ENCODE measurements at regions not wholly inside any gene's neighbourhood (a gene's known extent, or its start where the extent isn't known, plus 50 kb on each side); places are given as distances from the start of the nearest gene placed in this dataset.
"Not testable (repeated sequence)": the region's sequence is repeated elsewhere in the genome, so short reads cannot be mapped to it uniquely, and the experiment has no call there.

DNA sequence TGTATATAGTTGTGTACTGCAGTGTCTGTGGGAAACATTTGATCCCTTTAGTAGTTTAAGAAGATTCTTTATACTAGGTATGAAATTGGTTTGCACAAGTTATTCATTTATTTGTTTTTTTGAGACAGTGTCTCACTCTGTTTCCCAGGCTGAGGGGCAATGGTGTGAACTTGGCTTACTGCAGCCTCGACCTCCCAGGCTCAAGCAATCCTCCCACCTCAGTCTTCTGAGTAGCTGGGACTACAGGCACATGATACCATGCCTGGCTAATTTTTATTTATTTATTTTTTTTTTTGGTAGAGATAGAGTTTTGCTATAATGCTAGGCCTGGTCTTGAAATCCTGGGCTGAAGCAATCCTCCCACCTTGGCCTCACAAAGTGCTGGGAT is 209.4 kb downstream of the RASSF9 start:
- no peak for DNase-seq

DNA sequence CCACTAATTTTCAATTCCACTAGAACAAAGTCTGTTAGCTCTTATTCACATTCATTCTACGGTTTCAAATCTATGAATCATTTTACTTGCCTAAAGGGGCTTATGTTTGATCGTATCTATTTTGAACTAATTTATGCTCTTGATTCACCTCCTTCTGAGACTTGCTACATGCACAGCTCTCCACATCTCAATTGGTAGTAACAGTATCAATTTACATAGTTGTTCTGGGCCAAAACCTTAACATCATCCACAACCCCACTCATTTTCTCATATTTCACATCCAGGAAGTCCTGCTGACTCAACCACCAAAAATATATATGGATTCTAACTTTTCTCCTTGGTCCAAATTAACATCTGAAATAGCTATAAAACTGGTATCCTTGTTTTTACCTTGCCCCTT is 208.6 kb downstream of the RASSF9 start:
- DNase-seq, result no peak

DNA sequence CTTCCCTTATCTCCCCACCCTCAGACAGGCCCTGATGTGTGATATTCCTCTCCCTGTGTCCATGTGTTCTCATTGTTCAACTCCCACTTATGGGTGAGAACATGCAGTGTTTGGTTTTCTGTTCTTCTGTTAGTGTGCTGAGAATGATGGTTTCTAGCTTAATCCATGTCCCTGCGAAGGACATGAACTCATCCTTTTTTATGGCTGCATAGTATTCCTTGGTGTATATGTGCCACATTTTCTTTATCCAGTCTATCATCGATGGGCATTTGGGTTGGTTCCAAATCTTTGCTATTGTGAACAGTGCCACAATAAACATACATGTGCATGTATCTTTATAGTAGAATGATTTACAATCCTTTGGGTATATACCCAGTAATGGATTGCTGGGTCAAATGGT is 207.6 kb downstream of the RASSF9 start:
- DNase-seq, result not testable (repeated sequence)

DNA sequence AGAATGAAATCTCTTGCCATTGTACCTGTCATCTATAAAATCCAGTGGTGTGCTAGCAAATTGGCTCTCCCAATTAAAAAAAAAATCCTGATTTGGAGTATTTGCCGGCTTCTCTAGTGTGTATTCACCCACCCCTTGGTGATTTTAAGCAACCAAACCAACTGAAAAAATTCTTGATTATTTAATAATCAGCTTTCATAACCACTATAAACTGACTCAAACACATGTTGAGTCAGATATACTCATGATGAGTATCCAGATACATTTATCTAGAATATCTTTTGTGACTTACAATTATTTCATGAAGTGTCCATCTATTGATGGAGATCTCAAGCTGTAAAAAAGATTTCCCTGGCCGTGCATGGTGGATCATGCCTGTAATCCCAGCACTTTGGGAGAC is 205.4 kb downstream of the RASSF9 start:
- no peak for DNase-seq

DNA sequence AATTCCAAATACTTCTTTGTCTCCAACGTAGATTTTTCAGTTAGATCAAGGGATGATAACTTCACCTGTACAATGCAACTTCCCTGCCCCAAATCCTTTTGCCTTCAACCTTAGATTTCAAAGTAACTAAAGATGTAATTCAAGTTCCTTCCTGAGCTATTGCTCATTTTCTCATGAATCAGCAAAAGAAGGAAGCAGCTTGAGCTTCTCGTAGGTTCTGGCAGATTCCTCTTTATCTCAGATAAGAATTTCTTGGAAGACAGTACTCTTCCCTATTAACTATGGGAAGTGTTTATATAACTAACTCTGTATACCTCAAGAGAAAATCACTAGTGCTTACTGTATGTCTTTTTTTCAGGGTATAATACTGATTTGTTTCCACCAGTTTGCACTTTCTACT is 203.8 kb downstream of the RASSF9 start:
- no peak for DNase-seq

DNA sequence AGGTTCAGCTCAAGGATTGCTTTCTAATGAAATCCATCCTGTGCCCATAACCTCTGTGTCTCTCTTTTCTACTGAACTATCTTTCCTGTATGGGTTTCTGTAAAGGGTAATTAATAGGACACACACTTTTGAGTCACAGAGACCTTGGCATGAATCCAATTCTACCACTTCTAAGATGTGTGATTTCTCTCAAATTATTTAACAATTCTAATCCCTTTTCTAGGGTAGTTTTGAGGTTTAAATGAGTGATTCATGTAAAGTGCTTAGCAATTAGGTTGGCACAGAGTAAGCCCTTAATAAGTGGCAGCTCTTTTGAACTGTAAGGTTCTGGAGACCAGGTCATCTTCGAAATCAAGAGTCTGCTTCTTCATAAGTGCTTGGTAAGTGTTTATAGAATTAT is 202.7 kb downstream of the RASSF9 start:
- DNase-seq, result no peak

DNA sequence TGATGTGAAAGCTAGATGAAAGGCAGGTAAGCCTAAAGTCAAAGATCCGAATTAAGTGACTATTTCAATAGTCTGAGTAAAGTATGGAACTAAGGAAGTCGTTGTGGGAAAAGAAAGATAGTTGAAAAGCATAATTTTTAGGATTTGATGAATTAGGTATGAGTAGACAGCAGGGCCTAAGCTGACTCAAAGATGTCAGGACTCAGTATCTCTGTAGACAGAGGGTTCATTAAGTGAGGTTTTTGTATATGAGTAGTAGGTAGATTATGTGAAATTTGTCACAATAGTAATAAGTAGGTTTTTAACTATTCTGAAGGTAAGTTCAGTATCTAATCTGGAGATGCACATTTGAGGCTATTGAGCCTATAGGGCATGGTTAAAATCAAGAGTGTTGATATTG is 196.4 kb downstream of the RASSF9 start:
- DNase-seq, result no peak

DNA sequence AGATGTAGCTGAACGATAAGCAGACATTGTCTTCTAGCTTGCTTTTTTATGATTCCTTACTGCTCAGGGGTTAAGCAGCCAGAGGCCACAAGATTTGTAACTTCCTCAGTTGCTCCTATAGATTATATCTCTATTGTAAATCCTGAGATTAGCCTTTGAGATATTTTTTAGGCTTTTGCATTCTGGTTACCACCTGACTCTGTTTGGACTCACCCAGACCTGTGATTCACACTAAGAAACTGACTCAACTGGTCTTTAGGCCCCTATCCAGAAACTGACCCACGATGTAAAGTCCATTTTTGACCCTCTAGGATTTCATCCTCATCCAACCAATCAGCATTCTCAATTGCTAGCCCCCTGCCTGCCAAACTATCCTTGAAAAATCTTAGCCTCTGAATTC is 194.4 kb downstream of the RASSF9 start:
- DNase-seq, result no peak

DNA sequence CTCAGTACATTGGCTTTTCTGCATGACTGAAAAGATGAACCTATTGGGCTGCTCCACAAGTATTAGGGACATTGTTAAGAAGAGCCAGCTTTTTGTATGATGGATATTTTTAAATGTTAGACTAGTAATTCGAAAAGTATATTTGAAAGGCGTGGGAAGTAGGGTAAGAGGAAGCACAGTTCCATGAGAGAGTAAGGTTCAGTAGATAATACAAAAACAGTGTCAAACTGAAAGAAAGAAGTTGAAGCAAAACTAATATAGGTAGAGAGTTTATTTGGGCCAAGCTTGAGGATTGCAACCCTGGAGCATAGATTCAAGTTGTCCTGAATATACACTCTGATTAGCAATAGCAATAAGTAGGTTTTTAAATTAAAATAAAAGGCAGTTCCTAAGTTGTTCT is 193.9 kb downstream of the RASSF9 start:
- DNase-seq, result no peak

DNA sequence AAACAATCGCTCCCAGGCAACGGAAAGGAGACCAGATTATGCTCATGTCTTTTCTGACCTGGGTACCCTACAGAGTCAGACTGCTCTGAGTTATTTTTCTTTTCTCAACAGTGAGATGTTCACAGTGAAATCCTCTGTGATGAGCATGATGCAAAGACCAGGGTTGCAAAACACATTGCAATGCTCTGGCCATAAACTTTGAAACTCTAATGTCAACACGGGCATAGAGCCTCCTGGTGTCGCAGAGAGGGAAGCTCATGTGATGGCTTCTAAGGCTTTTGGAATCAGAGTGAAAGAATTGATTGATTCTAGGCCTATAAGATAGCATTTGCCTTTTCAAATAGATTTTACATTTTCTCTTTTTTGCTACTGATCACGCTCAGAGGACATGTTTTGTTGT is 193.4 kb downstream of the RASSF9 start:
- DNase-seq, result no peak

DNA sequence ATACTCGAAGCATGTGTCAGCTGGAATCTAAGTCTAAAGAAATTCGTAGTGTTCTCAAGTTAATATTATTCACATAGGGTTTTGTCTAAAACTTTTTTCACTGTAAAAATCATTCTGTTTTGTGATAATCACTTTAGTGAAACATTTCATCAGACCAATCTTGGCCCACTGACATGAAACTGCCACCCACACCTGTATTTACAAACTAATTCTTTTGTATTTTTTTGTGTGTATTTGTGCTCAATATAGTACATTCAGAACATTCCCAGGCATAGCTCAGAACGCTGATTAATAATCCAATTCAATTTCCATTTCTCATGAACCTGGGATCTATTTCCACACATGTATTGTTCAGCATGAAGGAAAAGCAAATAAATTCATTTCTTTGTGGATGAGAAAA is 191.7 kb downstream of the RASSF9 start:
- DNase-seq, result no peak

DNA sequence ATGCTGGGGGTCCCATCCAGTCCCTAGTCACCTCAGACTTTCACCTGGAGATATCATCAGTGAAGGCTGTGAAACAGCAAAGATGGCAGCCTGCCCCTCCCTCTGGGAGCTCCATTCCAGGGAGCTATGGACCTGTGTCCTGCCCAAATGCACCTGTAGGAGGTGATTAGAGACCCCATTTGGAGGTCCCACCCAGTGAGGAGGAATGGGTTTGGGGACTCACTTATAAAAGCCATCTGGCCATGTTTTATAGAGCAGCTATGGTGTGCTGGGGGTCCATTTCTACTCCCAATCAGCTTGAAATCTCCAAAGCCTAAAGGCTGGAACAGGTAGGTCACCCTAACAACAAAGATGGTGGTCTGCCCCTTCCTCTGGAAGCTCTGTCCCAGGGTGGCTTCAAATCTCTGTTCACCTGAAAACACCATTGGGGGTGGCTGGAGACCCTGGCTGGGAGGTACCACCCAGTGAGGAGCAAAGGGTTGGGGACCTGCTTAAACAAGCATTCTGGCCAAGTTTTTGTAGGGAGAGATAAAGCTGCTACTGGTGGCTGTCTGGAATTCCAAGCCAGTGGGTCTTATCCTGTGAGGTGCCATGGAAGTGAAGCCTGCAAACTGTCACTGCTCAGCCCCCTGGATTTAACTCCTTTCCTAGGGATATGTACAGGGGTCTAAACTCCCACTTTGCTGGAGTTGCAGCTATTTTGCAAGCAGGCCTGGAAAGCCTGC is 182.3 kb downstream of the RASSF9 start:
- DNase-seq, result no peak

DNA sequence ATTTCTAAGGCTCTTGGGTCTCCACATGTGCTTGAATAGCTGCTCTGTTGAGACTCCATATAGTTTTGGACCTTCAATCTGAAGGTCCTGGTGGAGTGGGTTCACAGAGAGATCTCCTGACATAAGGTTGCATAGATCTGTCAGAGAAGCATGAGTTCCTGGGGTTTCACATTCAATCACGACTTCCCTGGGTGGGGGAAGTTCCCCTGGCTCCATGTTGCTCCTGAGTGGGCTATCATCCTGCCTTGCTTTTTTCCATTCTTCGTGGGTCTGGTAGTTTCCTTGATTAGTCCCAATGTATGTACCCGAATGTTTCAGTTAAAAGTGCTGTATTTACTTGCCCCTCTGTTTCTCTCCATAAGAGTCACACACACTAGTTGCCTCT is 181.8 kb downstream of the RASSF9 start:
- DNase-seq, result no peak

DNA sequence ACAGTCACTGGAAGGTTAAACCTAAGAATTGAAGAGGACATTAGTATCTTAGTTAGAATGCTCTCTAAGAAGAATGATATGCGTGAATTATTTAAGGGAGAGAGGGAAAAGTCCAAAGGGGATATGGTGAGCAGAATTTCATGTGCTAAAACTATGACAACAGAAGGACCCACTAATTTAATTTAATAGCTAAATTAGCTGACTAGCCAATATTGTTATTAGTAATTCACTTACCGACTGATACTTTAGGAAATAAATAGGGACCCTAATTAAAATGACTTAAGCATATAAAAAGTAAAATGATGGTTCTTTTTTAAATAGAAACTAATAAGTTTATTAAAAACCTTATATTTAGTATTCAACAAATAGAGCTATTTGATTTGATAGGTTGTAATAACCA is 179.6 kb downstream of the RASSF9 start:
- DNase-seq, result no peak

DNA sequence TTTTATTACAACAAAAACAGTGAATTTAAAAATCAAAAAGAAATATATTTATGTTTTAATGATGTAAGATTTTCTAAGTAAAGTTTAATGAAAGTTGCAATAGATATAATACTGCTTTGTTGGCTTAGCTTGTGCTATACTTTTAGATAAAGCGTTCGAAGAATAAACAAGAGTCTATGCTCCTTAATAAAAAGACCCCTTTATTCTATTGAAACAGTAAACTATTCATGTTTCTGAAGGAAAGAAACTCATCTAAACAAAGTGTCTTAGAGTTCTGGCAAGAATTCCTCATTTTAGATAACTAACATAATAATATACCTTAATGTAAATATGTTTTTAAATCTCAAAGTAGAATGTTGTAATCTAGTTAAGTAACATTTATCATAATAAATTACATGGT is 179.0 kb downstream of the RASSF9 start:
- no peak for DNase-seq

DNA sequence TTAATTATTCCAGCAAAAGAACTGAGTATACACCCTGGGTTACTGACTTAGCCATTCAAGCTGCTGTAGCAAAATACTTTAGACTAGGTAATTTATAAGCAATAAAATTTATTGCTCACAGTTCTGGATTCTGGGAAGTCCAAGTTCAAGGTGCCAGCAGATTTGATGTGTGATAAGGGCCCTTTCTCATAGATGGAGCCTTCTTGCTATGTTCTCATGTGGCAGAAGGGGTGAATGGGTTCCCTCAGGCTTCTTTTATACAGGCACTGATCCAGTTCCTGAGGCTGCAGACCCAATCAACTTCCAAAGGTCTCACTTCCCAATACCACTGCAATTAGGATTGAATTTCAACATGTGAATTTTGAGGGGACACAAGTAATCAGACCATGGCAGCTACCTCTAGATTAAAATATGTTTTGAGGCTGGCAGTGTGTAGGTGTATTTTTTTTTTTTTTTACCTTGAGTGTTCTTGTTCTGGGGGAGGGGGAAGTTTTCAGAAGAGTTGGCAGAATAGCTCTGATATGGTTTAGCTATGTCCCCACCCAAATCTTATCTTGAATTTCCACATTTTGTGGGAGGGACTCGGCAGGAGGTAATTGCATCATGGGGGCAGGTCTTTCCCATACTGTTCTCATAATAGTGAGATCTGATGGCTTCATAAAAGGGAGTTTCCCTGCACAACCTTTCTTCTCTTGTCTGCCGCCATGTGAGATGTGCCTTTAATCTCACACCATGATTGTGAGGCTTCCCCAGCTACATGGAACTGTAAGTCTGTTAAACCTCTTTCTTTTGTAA is 178.2 kb downstream of the RASSF9 start:
- DNase-seq, result no peak

DNA sequence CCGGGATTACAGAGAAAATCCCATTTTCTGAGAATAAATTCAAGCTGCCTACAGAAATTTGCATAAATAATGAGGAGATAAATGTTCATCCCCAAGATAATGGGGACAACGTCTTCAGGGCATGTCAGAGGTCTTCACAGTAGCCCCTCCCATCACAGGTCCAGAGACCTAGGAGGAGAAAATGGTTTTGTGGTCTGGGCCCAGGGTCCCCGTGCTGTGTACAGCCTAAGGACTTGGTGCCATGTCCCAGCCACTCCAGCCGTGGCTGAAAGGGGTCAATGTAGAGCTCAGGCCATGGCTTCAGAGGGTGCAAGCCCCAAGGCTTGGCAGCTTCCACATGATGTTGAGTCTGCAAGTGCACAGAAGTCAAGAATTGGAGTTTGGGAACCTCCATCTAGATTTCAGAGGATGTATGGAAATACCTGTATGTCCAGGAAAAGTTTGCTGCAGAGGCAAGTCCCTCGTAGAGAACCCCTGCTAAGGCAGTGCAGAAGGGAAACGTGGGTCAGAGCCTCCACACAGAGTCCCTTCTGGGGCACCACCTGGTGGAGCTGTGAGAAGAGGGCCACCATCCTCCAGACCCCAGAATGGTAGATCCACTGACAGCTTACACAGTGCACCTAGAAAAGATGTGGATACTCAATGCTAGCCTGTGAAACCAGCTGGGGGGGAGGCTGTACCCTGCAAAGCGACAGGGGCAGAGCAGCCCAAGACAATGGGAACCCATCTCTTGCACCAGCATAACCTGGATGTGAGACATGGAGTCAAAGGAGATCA is 176.3 kb downstream of the RASSF9 start:
- DNase-seq, result no peak

DNA sequence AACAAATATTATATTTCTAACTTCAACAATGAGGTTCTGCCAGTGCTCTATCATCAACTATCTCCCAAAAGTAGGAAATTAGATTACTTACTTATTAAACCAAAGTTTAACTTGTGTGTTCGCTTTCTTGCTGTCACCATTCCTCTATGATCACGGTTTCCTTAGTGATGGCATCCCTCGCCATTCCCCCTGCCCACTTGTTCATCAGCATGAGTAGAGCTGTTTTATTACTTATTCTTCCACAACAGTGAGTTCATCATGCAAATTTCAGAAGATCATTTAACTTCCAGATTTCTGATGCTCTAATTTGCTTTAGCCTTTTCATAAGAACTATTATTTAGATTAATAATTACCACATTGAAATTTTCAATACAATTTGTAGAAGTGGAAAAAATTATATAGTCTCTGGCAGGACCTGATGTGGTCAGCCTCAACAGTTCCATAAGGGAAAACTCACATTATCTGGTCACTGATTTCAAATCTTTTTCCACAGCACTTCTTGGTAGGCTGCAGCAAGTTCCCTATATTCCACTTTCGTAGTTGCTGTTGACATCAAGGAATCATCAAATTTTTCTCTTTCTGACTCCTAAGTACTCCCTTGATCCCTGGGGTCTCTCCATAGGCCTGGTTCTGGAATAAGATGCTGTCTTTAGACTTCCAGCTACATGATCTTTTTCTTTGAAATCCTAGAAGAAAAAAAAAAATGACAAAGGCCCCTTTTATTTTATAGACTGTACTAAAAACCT is 174.6 kb downstream of the RASSF9 start:
- no peak for DNase-seq

DNA sequence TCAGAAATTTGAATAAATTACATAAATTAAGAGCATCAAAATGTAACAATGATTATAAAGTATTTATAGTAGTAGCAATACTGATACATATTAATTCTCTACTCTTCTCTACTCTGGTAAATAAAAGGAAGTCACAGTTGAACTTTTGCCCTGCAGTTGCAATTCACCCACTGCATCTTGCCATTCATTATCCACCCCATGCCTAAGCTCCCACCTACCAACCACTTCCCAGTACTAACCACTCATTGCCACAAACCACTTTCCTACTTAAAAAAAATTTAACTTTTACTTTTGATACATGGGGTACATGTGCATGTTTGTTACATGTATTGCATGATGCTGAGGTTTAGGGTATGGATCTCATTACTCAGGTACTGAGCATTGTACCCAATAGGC is 174.0 kb downstream of the RASSF9 start:
- DNase-seq, result no peak

DNA sequence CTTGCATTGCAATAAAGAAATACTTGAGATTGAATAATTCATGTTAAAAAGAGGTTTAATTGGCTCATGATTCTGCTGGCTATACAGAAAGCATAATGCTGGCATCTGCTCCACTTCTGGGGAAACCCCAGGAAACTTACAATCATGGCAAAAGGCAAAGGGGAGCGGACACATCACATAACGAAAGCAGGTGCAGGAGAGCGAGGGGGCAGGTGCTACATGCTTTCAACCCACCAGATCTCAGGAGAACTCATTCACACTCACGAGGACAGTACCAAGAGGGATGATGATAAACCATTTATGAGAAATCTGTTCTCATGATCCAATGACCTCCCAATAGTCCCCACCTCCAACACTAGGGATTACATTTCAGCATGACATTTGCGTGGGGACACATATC is 172.6 kb downstream of the RASSF9 start:
- DNase-seq, result no peak

DNA sequence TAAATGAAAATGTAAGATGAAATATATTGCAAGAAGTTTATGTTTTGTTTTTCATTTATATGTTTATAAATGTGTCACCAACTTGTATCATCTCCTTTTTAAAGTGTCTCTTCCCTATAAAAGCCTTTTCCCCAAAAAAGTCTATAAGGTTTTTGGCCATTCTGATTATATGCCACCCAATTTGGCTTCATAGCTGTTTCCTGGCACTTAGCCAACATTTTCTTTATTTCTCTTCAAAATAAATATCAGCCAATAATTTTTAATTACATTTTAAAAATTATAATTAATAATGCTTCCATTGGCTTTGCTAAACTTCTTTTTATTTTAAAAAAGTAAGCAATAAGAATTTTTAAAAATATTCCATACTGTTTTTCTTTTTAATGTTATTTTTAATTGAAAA is 171.8 kb downstream of the RASSF9 start:
- no peak for DNase-seq

DNA sequence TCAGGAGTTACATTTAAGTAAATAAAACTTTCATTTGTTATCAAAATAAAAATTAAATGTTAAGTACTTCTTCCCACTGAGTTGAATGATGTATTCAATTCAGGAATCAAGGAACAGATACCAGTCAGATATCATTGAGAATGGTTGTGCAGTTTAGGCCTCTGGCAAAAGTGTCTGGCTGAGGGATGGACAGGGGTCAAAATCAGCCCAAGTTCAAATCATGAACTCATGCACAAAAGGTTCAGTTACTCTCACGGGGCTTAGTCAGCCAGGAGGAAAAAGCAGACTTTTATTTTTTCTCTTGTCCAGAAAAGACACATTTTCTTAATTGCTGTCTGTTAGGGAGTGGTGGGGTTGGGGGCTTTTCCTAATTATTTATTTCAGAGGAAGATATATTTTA is 166.3 kb downstream of the RASSF9 start:
- no peak for DNase-seq

Measured in anterior cingulate cortex (tissue), 58 donors.